SK-MEL-5 (cell line): ENCODE measurements at regions not wholly inside any gene's neighbourhood (a gene's known extent, or its start where the extent isn't known, plus 50 kb on each side); places are given as distances from the start of the nearest gene placed in this dataset.

Experiments
- DNase-seq: peaks from one replicate; pipeline ENCODE4 v3.0.0-alpha.2; 2016; ENCODE audit warnings: low read depth, low spot score
- in situ Hi-C: cut with HindIII; loops from 2 replicates; pipeline ENCODE4 v1.10.0; 2016; ENCODE audit warnings: low sequenced_read_pairs, high pct_unique_total_duplicates, low pct_unique_long_range_greater_than_20kb

- DNase-seq = no peak
- in situ Hi-C loops = no loop called here
Measured at GRCh38 chr3:135848051-135848450, 117.5 kb upstream of the PPP2R3A start.

- in situ Hi-C loops = no loop called here
Measured at GRCh38 chr3:135849827-135850226, 115.7 kb upstream of the PPP2R3A start.

DNA sequence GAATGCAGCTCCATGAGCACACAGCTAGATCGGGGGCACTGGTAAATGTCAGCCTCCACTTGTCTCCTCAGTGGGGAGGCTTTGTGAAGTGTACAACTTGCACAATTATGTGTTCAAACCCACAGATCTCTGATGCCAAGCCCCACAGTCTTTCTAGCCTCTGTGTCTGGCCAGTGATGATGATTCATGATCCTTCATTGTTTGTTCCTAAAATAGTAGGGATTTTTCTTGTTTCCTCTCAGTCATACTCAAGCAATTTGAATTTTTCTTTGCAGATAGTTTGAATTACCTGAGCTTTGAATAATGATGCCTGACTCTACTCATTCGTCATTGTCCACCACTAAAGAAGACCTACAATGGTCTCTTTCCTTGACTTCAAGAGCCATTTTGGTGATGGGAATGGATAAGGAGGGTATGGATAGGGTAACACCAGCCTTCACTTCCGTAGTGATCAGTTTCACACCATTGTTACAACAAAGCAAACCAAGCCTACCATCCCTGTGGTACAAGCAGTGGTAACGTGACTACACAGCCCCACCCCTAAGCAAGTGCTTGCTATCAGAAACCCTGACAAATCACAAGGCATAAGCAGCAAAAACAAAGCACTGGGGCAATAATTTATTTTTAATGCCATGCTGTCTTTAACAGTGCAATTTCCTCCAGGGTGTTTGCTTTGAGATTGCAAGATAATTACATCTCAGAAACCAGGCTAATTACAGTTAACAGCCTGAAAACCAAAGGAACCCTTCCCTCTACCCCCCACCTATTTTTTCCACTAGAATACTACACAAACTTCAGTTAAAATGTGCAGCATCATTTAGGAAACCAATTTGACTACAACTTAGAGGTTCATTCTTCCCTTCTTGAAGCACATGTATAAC is 114.1 kb upstream of the PPP2R3A start:
- DNase-seq = no peak
- in situ Hi-C loops = no loop called here

More at GRCh38 chr3:135849827-135850226, 115.7 kb upstream of the PPP2R3A start:
- no peak for DNase-seq

DNA sequence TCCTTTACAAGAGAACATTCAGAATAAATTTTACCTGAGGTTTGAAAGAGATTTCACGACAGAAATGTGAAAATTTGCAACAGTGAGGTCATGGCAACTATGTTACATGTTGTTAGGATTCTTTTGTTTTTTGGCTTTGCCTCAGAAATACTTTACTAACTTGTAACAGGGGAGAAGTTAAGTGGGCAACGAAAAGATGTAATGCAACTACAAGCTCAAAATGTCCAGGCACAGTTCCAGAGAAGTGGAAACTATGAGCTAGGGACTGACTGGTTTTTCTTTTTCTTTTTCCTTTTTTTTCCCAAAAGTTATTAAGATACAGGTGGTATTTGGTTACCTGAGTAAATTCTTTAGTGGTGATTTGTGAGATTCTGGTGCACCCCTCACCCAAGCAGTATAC is 111.5 kb upstream of the PPP2R3A start:
- DNase-seq = no peak
- in situ Hi-C loops = no loop called here

DNA sequence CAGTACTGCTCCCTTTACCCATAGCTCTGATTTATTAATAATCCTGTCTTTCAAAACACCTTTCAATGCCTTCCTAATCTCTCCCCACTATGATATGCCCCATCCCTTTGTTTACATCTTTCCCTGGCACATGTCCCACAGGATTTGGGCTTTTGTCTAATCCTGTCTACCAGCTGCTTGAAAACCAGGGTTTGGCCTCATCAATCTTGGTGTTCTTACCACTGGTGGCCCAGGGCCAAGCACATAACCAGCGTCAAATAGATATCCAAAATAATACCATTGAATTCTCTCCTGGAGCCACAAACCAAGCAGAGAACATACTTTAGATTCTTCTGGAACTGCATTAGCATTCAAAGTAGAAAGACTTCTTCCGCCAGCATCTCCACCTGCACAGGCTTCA is 104.8 kb upstream of the PPP2R3A start:
- DNase-seq = no peak
- in situ Hi-C loops = no loop called here

GRCh38 chr3:135862361-135862760 is 103.2 kb upstream of the PPP2R3A start:
- in situ Hi-C loops = no loop called here
- no peak for DNase-seq

DNA sequence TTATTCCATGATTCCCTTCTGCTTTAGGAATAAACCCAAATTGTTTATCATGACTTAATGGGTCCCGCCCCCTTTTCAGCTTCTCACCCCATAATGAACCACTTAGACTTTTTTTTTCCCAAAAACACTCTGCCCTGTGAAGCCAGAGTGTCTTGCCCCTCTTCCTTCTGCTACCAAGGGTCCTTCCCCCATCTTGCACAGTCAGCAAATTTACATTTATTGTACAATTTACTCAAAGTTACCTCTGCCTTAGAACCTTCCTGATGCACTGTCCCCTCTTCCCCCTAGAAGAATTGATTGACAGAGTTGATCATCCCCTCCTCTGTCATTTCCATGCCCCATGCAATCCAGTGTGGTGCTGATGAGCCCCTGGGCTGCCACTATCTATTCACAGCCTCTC is 101.5 kb upstream of the PPP2R3A start:
- in situ Hi-C loops = no loop called here
- no peak for DNase-seq

DNA sequence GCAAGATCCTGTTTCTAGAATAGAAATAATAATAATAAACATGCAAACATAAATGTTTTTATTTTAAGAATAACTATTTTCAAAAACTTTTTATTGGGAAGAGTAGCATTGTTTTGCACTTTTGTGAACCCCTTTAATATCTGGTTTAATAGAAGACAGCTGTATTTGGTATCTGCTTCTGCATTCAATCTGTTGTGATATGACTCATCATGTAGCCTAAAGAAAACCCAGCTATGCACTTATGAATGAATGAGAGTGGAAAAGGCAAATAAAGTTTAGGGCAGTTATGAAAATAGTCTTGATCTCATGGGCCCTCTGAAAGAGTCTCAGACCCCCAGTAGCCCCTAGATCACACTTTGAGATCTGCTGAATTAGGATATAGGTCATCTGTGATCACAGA is 100.4 kb upstream of the PPP2R3A start:
- in situ Hi-C loops = no loop called here
- no peak for DNase-seq

DNA sequence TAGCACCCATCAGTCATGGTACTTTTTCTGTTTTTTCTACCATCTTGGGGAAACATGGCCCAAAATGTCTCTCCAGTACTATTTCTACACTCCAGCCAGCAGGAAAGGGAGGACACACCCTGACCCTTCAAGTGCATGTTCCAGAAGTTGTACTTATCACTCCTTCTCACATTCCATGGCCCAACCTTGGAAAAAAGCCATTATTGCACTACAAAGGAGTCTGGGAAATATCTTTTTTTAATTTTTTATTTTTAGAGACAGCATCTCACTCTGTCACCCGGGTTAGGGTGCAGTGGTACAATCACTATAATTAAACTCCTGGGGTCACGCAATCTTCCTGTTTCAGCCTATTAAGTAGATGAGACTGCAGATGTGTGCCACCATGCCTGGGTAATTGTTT is 100.0 kb upstream of the PPP2R3A start:
- in situ Hi-C loops = no loop called here
- DNase-seq = no peak

- DNase-seq = no peak
- in situ Hi-C loops = no loop called here
Measured at GRCh38 chr3:135867911-135868310, 97.6 kb upstream of the PPP2R3A start.

DNA sequence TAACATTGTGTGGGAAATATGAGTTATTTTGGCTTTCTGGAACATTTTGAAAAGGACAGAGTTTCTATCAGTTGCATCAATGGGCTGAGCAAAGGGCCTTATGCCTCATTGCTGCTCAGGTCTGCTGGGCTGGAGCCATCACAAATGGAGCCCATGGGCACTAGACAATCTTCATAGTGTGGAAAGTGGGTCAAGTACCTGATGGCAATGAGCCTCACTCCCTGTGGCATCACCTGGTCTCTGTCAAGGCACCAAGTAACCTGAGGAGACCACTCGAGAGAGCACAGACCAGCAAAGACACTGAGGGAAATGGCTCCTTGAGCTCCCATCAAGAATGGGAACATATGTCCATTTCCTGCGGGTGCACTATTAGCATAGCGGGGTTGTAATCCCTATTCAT is 96.7 kb upstream of the PPP2R3A start:
- DNase-seq = no peak
- in situ Hi-C loops = no loop called here

DNA sequence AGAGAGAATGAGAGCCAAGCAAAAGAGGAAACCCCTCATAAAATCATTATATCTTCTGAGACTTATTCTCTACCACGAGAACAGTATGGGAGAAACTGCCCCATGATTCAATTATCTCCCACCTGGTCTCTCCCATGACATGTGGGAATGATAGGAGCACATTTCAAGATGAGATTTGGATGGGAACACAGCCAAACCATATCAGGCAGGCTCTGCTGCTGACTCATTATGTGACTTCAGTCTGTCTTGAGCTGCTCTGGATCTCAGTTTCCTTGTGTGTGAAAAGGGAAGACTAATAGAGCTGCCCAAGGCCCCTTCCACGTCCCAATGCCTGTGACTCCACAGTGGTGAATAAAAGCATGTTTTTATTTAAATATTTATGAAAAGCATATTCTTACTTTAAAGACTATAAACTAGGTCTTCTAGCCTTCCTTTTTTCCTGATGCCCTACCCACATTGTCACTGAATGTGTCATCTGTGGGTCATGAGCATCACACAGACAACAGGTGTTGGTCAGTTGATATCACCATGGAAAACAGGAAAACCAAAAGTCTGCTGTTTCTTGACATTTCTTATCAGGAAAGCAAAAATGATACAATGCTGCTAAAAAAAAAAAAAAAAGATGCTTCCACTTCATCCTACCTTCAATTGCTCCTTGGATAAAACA is 96.0 kb upstream of the PPP2R3A start:
- in situ Hi-C loops = no loop called here
- DNase-seq = no peak

DNA sequence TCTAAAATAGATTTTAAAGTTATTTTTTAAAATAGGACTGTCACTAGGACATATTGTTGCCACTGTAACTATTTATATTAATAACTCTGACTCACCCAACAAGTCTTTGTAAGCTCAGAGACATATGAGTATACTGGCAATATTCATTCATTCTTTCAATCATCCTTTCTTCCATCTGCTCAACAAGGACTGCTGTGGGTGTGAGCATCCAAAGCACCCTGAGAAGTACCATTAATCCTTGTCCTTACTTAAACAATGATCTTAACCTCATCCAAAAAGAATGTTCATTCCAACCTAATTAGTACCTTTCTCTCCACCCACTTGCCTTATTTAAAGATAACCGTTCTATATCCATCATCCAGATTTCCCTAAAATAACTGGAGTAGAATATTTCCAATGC is 94.2 kb upstream of the PPP2R3A start:
- no peak for DNase-seq
- in situ Hi-C loops = no loop called here

DNA sequence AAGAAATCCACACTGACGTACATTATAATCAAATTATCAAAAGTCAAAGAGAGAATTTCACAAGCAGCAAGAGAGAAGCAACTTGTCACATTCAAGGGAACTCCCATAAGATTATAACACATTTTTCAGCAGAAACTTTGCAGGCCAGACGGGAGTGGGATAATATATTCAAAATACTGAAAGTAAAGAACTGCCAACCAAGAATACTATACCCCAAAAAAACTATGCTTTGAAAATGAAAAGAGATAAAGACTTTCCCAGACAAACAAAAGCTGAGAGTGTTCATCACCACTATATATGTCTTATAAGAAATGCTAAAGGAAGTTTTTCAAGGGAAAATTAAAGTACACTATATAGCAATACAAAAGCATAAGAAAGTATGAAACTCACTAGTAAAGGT is 91.5 kb upstream of the PPP2R3A start:
- DNase-seq = no peak
- in situ Hi-C loops = no loop called here

GRCh38 chr3:135878501-135878900 is 87.0 kb upstream of the PPP2R3A start:
- in situ Hi-C loops = no loop called here
- no peak for DNase-seq

DNA sequence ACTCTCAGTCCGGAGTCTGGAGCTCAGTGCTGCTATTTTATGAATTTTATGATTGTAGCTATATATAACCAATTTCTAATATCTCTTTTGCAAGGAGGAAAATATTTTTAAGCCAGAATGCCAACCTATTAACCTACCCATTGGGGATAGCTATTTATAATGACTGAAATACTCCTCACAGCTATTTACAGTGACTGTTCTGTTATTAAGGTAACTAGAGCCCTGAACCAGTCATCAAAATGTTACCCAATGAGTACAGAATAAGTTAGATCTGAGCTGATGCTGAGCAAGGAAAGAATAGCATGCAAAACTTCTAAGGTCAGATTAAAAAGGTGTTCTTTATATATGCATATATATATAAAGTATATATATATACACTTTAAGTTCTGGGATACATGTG is 79.6 kb upstream of the PPP2R3A start:
- in situ Hi-C loops = no loop called here

DNA sequence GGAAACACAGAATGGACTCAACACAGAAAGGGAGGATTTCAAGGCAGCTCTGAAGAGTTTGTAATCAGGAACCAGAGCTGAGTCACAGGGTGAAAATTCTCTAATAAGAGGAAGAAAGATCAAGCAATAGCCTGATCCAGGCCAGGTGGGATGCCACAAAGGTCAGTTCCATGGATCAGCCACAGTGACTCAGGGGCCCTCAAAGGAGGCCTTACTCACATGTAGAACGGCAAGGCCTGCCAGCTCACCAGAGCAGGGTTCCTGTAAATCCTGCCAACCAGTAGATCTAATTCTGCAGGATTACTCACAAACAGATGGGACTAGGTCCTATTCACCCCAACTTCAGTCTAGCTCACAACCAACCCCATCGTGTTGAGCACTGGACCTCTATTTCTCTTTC is 78.3 kb upstream of the PPP2R3A start:
- no peak for DNase-seq
- in situ Hi-C loops = no loop called here

More for the DNA sequence above, 79.6 kb upstream of the PPP2R3A start:
- DNase-seq = no peak

GRCh38 chr3:135889443-135889842 is 76.1 kb upstream of the PPP2R3A start:
- in situ Hi-C loops = no loop called here
- DNase-seq = no peak

GRCh38 chr3:135891121-135891520 is 74.4 kb upstream of the PPP2R3A start:
- in situ Hi-C loops = no loop called here
- peak; percentile 6 for DNase-seq
